HG03064 (cell line): ENCODE measurements at regions not wholly inside any gene's neighbourhood (a gene's known extent, or its start where the extent isn't known, plus 50 kb on each side); places are given as distances from the start of the nearest gene placed in this dataset.

ENCODE experiments used
- ATAC-seq: cut with Tn5 transposase; IDR thresholded peaks from one replicate; pipeline ENCODE4 v1.9.1; 2021; ENCODE audit warnings: low read depth; ENCODE audit not compliant: unreplicated experiment

DNA sequence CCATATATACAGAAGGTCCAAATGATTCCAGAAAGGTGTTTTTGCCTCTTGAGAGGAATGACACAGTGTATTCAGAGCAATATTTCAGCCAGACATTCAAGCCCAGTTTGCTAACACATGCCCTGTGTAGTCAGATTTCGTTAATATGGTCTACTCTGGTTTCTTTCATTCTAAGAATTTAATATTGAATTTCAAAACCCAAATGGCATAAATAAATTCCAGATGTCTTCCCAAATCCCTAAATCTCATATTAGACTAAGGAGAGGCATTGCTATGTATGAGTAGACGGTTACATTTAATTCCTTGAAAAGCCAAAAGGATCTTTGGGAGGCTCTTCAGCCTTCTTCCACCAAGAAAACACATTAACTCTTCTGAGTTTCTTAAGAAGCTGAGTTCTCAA lies 66.3 kb upstream of the C1QTNF7 start:
- ATAC-seq, result no peak

DNA sequence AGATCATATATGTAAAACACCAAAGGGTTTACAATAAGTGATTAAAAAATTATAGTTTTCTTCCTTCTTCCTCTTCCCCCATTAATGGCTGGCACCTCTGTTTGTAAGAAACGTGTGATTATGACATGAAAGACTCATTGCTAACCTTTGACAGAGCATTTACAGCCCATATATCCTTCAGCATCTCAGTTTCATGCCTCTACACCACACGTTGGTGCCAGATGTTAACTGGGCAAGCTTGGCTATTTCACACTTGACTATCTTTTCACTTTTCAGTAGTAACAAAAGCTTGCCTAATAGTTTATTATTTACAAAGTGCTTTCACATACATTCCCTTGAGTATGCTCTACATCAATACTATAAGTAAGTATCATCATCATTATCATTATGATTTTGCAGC lies 65.3 kb upstream of the C1QTNF7 start:
- ATAC-seq, result no peak

DNA sequence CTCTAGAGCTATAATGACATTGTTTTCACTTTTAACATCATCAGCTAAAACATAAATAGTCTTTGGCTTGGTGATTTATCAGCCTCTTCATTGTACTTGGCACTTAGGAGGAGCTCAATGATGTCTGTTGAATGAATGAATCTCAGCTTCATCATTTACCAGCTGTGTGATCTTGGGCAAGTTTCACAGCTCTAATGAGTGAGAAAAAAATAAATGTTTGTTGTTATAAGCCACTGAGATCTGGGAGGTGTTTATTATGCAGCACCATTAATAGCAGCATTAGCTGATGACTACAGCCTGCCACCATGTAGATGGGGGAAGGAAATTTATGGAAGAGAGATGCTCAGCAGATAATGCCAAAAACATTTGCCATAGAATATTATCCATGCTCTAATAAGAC lies 63.6 kb upstream of the C1QTNF7 start:
- no peak for ATAC-seq

DNA sequence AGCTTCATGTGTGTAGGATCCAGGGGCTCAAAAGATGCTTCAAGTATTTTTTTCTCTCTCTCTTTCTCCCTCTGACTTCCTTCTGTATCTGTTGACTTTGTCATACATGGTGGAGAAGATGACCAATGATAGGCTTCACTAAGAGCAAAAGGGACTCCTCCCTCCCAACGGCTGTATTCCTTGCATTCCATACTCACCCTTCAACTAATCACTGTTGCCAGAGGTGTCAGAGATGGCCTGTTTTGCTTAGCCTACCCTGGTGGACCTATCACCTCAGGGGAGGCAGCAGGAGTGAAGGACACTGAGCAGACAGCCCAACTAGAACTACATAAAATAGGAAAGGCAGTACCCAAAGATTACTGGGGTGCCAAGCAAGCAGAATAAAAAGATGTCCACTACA lies 62.2 kb upstream of the C1QTNF7 start:
- no peak for ATAC-seq

DNA sequence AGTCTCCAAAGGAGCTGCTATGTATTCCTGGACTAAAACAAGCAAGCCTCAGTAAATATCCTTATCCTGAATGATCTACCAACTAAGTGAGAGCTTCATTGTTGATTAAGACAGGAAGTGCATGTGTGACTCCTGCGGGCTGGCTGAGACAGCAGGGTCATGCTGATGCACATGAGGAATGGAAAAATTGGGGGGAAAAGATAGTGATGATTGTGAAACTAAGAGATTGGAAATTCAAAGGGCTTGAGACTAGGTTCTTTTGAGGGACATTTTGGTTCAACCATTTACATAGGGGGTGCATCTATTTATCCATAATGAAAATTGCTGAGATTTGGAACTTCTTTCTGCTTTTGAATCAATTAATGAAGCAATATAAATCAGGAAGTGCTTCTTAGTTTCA lies 61.1 kb upstream of the C1QTNF7 start:
- no peak for ATAC-seq

DNA sequence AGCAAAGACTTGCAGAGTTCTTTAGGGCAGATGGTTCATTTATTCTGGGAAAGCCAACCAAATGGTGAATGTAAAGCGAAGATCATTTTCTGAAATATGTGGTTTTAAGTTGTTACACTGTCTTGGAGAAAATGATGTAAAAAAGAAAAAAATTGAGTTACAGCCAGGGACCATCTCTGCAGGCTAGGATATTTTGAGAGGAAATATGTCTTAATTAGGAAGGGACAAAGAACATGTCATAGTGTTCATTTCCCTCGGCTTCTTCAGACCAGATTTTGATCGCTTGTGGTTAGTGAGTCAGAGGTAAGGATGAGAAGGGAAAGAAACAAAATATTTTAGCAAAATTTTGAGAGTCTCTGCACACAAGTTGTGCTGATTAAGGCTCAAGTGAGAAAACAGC lies 59.0 kb upstream of the C1QTNF7 start:
- no peak for ATAC-seq

DNA sequence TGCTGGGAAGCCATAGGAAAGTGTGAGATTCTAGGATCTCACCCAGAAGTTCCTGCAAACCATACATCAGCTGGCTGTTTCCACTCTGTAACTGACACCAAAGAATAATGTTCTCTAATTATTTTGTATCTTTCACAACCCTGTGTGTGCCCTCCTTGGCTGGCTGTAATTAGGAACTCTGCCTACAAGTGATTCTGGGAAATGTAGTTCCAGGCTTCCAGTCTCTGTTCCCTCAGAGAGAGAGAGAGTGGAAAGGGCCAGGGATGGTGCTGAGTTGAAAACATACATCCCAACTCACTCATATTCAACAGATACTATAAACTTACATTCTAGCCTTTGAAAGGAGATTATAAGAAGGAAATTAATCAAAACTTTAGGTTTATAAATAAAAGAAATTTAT lies 57.5 kb upstream of the C1QTNF7 start:
- no peak for ATAC-seq

DNA sequence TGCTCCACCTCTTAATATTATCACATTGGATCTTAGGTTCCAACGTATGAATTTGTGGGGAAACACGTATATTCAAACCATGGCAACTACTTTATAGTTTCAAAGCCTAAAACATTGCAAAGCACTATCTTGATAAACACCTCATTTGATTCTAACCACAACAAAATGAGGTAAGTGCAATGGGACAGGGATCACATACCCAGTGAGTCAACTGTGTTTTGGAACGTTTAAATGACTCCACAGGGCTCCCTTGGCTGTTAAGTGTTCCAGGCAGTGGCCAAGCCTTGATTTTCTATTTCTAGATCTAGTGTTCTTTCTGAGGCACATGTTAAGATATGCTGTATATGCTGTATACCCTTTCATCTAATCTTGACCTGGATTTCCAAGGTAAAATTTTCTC lies 54.5 kb upstream of the C1QTNF7 start:
- no peak for ATAC-seq

DNA sequence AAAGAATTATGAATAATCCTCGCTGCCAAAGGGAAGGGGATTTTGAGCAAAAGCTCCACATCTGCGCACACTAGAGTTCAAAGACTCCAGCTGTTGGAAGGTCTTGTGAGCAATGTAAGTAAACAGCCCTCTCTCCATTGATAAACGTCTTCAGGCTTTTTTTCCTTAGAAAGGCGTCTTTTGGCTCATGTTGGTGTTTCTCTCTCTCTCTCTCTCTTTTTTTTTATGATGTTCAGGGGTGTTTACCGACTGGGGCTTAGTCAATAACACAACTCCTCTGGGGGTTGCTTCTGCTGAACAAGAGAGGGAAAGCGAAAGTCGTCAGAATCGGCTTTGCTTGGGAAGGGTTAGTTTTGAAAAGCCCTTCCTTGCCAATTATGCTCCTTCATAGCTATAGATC lies 53.2 kb upstream of the C1QTNF7 start:
- no peak for ATAC-seq

DNA sequence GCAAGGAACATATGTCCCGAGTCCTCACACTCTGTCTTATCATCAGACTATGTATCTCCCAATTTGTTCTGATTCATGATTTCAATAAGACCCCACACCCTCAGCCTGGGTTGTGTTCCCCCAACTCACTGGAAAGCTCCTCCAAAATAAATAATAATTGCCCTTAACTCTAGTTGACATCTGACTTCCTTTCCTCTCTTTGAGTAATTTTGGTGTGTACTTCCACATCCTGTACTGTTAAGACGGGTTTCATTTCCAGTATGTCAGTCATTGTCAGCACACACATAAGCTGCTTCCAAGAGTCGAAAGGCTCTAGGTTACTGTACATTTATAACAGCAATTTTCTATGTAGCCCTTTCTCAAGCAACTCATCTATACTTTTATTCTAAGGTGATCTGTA lies 52.2 kb upstream of the C1QTNF7 start:
- no peak for ATAC-seq

DNA sequence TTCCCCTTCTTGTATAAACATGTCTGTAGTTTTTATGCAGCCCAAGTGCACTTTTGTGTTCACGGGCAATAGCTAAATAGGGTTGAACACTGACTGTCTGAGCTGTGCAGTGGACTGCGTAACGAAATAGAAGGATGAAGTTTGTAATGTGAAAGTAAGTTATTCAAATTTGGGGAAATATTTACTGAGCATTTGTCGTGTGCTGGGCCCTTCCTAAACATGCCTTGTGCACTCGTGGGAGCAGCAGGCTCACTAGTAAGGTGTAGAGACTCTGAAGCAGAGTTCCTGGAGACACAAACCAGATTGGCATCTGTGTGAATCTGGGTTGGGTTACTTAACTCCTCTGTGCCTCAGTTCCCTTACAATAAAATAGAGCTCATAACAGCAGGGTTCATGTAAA lies 51.7 kb upstream of the C1QTNF7 start:
- no peak for ATAC-seq

DNA sequence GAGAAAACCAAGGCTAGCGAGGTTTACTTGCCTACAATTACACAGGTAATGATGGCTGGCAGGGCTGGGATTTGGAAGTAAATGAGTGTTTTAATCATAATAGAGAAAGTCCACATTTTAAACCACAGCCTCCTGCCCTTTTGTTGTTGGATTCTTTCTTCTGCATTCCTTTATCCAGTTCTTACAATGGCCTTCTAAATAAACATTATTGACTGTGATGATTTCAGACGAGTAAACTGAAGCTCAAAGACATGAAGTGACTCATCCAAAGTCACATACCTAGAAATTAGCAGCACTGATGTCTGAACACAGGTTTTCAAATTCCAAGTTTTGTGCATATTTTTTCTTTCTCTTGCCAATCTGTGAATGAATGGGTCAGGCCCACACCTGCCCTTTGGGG lies 51.2 kb upstream of the C1QTNF7 start:
- no peak for ATAC-seq
